ENCODE measurements at regions not wholly inside any gene's neighbourhood (a gene's known extent, or its start where the extent isn't known, plus 50 kb on each side); places are given as distances from the start of the nearest gene placed in this dataset.
"Not testable (repeated sequence)": the region's sequence is repeated elsewhere in the genome, so short reads cannot be mapped to it uniquely, and the experiment has no call there.

DNA sequence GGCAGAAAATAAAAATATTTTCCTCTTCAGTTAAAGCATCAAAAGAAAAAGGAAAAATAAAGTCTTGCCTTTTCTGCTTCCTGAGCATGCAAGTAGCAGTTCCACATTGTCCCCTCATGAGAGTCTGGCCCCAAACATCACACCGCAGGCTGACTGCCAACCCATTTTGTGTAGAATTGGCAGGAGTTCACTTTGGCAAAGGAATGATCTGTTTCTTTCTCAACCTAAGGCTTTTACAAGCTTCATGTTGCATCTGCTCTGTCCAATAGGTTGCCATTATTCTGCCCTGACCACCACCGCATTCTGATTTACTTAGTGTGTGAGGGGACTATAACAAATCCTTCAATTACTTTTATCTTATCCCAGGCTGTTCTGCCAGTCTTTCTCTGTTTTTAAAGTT, 249.5 kb downstream of the ISL1 start:
- ChIA-PET POLR2A (no interaction called here), CTCF (no interaction called here)
- DNase-seq = no peak
- H3K36me3 Mint-ChIP-seq = no peaks in the 10 kb centered on the region
- no peaks in the 10 kb centered on the region for H3K27me3 Mint-ChIP-seq
- no peak overlapping the region for H3K27ac Mint-ChIP-seq
- no peak overlapping the region for H3K4me3 Mint-ChIP-seq
- intact Hi-C loops (cut with micrococcal nuclease) = no loop called here
- H3K9me3 Mint-ChIP-seq = peaks cover 23% of the 10 kb centered on the region
- H3K4me1 Mint-ChIP-seq (ENCODE audit: low read depth) = no peaks in the 10 kb centered on the region

DNA sequence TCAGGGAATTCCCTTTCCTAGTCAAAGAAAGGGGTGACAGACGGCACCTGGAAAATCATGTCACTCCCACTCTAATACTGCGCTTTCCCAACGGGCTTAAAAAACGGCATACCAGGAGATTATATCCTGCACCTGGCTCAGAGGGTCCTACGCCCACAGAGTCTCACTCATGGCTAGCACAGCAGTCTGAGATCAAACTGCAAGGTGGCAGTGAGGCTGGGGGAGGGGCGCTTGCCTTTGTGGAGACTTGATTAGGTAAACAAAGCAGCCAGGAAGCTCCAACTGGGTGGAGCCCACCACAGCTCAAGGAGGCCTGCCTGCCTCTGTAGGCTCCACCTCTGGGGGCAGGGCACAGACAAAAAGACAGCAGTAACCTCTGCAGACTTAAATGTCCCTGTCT, 253.7 kb downstream of the ISL1 start:
- CTCF ChIA-PET; H3K27ac Mint-ChIP-seq; intact Hi-C loops (cut with micrococcal nuclease); H3K36me3 Mint-ChIP-seq; H3K4me3 Mint-ChIP-seq; H3K4me1 Mint-ChIP-seq (ENCODE audit: low read depth); POLR2A ChIA-PET; H3K27me3 Mint-ChIP-seq; DNase-seq: not testable (repeated sequence)
- H3K9me3 Mint-ChIP-seq = peaks cover 34% of the 10 kb centered on the region

DNA sequence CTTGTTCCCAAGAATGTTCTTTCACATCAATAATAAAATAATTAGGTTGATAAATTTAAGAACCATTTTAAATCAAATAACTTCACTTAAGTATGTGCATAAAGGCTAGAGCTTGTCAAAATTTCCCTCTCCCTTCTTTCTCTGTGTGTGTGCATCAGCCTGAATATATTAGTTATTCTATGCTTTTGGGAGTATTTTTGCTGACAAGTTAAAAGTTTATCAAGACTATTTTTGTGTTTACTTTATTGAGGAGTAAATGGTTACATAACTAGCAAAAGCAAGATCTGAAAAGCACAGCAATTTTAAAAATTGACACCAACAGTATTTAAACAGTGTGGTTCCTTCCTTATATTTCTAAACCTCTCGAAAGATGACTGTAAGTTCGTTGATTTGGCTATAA, 261.7 kb downstream of the ISL1 start:
- H3K9me3 Mint-ChIP-seq = peaks cover 15% of the 10 kb centered on the region
- H3K27ac Mint-ChIP-seq = no peak overlapping the region
- no peaks in the 10 kb centered on the region for H3K27me3 Mint-ChIP-seq
- CTCF ChIA-PET = no interaction called here
- intact Hi-C loops (cut with micrococcal nuclease) = no loop called here
- POLR2A ChIA-PET = no interaction called here
- H3K4me1 Mint-ChIP-seq (ENCODE audit: low read depth) = no peaks in the 10 kb centered on the region
- H3K36me3 Mint-ChIP-seq = no peaks in the 10 kb centered on the region
- DNase-seq = no peak
- no peak overlapping the region for H3K4me3 Mint-ChIP-seq

DNA sequence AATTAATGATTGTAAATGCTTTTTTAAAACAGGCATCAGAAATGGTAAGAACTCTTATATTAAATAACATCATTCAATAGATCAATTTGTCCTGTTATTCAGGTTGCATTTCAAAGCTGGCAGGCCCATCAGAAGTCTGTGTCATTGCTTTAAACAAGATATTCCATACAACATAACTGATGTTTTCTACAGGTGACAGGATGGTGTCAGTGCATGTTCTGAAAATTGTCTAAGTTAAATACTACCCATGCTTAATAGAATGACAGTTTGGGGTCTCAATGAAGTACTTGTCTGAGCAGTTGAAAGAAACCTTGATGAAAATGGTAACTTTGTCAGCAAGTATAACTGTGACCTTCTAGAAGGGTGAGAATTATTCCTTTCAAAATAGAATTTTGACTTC, 263.2 kb downstream of the ISL1 start:
- CTCF ChIA-PET = no interaction called here
- Mint-ChIP-seq H3K4me3 (no peak overlapping the region), H3K4me1 (ENCODE audit: low read depth) (no peaks in the 10 kb centered on the region), H3K27ac (no peak overlapping the region), H3K36me3 (no peaks in the 10 kb centered on the region), H3K9me3 (peaks cover 16% of the 10 kb centered on the region), H3K27me3 (no peaks in the 10 kb centered on the region)
- POLR2A ChIA-PET = no interaction called here
- DNase-seq = no peak
- intact Hi-C loops (cut with micrococcal nuclease) = no loop called here

DNA sequence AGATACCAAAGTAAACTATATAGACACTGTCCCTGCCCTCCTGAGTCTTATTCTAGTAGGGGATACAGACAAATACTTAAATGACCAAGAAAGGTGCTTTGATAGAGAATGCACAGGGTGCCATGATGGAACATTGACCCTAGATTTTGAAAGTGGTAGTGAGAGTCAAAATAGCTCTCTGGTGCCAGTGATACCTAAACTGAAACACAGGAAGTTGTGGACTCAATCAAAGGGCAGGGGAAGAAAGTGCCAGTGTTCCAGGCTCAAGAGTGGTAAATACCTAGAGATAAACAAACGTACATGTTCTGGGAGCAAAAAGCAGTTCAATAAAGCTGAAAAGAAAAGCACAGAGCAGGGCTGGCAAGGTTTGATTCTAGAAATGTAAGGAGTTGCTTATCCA, 267.6 kb downstream of the ISL1 start:
- no peak overlapping the region for H3K27ac Mint-ChIP-seq
- POLR2A ChIA-PET = no interaction called here
- no peaks in the 10 kb centered on the region for H3K27me3 Mint-ChIP-seq
- H3K36me3 Mint-ChIP-seq = no peaks in the 10 kb centered on the region
- peaks cover 16% of the 10 kb centered on the region for H3K9me3 Mint-ChIP-seq
- no peak overlapping the region for H3K4me3 Mint-ChIP-seq
- no peaks in the 10 kb centered on the region for H3K4me1 Mint-ChIP-seq (ENCODE audit: low read depth)
- DNase-seq = no peak
- CTCF ChIA-PET = no interaction called here
- intact Hi-C loops (cut with micrococcal nuclease) = no loop called here

DNA sequence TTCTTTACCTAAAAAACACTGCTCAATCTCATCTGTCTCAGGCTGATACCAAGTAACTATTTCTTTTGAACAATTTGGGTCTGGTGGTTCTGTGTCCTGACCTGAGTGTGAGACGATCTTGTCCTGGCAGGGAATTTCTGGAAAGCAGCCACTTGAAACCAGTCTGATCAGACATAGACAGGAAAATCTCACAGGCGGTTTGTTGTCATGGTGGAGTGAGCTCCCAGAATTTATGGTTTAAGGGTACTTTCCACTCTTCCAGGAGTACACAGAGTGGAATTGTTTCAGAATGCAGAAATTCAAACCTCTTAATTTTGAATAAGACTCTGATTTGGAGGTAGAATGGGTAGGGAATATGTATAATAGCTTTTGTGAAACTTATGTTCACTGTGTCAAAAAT, 268.2 kb downstream of the ISL1 start:
- no peak for DNase-seq
- H3K4me1 Mint-ChIP-seq (ENCODE audit: low read depth) = no peaks in the 10 kb centered on the region
- H3K27ac Mint-ChIP-seq = no peak overlapping the region
- peaks cover 16% of the 10 kb centered on the region for H3K9me3 Mint-ChIP-seq
- intact Hi-C loops (cut with micrococcal nuclease) = no loop called here
- no peaks in the 10 kb centered on the region for H3K36me3 Mint-ChIP-seq
- H3K27me3 Mint-ChIP-seq = no peaks in the 10 kb centered on the region
- no peak overlapping the region for H3K4me3 Mint-ChIP-seq
- ChIA-PET CTCF (no interaction called here), POLR2A (no interaction called here)

DNA sequence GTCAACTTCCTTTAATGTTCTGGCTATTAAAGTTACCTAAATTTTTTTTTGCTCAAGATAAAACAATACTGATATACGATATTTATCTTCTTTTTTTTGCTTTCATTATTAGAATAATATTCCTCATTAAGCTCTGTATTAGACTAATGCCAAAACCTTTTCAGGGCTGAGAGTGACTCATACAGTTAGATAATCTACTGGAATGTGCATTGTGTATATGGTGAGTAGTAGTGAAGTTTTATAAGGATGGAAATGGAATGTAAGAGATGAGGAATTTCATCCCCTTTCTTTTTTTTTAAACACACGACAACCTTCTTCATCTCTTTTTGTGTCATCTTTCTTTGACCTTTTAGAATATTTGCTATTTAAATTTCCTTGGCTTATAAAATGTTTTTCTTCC, 268.6 kb downstream of the ISL1 start:
- H3K27ac Mint-ChIP-seq = no peak overlapping the region
- DNase-seq = no peak
- H3K4me1 Mint-ChIP-seq (ENCODE audit: low read depth) = no peaks in the 10 kb centered on the region
- peaks cover 16% of the 10 kb centered on the region for H3K9me3 Mint-ChIP-seq
- H3K36me3 Mint-ChIP-seq = no peaks in the 10 kb centered on the region
- CTCF ChIA-PET = no interaction called here
- intact Hi-C loops (cut with micrococcal nuclease) = no loop called here
- no peak overlapping the region for H3K4me3 Mint-ChIP-seq
- POLR2A ChIA-PET = no interaction called here
- no peaks in the 10 kb centered on the region for H3K27me3 Mint-ChIP-seq

DNA sequence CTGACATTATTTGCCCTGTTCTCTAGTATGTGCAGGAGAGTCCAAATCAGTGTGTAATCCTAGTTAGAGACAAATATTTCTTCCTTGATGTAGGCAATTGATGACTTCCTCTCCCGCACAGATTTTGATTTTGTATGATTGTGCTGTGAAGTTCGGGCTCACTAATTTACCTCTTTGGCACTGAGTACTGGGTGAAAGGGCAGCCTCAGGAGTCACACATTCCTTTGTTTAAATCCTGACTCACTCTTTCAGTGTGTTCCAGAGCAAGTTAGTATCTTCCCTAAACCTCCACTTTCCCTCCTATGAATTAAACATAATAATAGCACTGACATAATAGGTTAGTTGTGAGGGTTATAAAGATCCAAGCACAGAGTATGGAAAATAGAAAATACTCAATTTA, 269.7 kb downstream of the ISL1 start:
- no peaks in the 10 kb centered on the region for H3K27me3 Mint-ChIP-seq
- CTCF ChIA-PET = no interaction called here
- H3K27ac Mint-ChIP-seq = no peak overlapping the region
- no peaks in the 10 kb centered on the region for H3K36me3 Mint-ChIP-seq
- no peaks in the 10 kb centered on the region for H3K4me1 Mint-ChIP-seq (ENCODE audit: low read depth)
- no peak for DNase-seq
- POLR2A ChIA-PET = no interaction called here
- peaks cover 10% of the 10 kb centered on the region for H3K9me3 Mint-ChIP-seq
- no peak overlapping the region for H3K4me3 Mint-ChIP-seq
- intact Hi-C loops (cut with micrococcal nuclease) = no loop called here

DNA sequence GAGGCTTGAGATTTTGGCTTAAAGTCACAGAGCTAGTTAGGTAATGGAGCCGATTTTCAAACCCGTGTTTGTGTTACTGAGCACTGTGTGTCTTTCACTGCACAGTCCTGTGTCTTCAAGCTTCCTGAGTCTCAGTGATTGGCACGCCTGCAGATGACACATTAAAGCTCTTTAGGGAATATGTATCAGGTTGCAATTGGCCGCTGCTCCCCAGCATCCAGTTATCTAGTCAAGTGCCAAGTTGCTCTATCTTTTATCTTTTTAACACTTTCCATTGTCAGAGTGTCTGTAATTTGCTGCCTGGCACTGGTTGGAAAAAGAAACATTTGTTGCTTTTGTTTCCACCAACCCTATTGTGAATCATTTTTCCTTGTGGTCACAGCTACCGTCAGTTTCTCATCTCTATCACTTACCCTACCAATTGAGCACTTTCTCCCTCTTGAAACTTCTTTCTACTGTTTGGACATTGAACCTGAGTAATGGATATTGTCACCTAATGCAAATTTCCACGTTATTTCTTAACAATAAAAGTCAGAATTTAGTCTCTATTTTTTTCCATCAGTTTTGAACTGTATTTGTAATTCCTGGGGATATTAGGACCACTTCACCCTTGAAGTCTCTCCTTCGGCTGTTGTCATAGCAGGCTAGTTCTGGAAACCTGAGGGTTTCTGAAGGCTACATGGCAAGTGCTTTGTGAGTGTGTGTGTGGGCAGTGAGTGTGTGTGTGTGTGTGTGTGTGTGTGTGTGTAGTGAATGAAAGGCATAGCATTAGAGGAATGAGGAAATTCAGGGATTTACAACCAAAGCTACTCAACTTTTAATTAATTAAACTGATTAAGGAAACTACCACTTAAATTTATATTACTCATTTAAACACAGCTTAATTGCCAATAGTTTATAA, 274.3 kb downstream of the ISL1 start:
- no peak for DNase-seq
- ChIA-PET CTCF (no interaction called here), POLR2A (no interaction called here)
- H3K9me3 Mint-ChIP-seq = peaks cover 7% of the 10 kb centered on the region
- H3K4me3 Mint-ChIP-seq = no peak overlapping the region
- H3K4me1 Mint-ChIP-seq (ENCODE audit: low read depth) = no peaks in the 10 kb centered on the region
- no peak overlapping the region for H3K27ac Mint-ChIP-seq
- H3K36me3 Mint-ChIP-seq = no peaks in the 10 kb centered on the region
- H3K27me3 Mint-ChIP-seq = no peaks in the 10 kb centered on the region
- intact Hi-C loops (cut with micrococcal nuclease) = no loop called here

DNA sequence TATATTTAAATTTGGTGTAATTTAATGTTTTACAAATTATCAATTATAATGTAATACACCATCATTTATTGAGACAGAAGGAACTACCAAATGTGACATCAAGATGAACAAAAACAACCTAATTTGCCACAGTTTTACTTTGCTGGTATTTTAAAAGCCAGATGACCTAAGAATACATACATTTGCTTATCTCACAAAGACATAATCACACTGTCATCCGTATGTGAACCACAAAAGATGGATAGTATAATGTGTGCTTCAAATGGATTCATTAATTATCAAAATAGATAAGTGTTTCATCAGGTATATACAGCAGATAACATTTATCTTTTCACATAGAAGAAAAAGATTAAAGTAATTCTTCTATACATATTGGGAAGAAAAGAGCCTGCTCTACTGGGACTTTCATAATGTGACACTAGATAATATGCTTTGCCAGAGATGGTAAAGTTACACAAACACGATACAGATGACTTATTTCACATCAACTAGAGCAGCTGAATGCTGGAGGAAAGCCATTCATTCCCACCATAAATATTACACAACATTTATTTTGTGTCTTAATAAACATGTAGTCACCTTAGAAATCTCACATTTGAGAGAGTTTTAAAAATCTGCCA, 278.5 kb downstream of the ISL1 start:
- Mint-ChIP-seq H3K4me1 (ENCODE audit: low read depth) (no peaks in the 10 kb centered on the region), H3K27ac (no peak overlapping the region), H3K9me3 (peaks cover 6% of the 10 kb centered on the region), H3K27me3 (no peaks in the 10 kb centered on the region), H3K4me3 (no peak overlapping the region), H3K36me3 (no peaks in the 10 kb centered on the region)
- no peak for DNase-seq
- intact Hi-C loops (cut with micrococcal nuclease) = no loop called here
- CTCF ChIA-PET = no interaction called here
- POLR2A ChIA-PET = no interaction called here

DNA sequence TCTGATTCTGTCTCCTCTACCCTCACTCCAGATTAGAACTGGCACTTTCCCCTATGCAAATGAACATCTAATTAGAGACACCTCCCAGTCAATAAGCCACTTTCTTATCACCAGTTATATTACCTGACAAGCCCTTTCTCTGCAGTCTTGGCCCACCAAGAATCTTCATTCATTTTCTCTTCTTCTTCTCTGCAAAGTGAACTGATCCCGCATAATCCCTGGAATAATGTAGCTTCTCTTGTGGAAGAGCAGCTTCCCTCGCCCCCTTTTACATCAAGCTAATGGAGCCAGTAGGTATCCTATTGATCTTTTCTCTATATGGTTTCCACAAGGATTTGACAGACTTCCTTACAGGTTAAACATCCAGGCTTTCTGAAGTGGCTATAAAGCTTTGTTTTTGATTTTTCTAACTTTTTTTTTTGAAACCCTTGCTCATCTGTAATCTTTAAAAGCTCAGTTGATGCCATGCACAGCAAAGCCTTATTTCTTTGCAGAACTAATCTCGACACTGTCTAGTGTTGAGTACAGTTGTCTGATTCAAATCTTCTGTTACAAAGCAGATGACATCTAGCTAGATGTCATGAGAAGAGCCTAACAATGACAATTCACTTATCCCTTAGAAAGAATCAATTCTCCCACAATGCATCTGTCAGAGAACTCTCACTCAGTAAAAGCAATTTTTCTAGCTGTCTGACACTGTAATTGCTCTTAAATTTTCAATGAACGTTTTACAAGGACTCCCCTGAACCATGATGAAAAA, 281.4 kb downstream of the ISL1 start:
- no peaks in the 10 kb centered on the region for H3K36me3 Mint-ChIP-seq
- CTCF ChIA-PET = interaction anchor here (0.6 kb wide), 1 partner anchor 212 kb away, joined by 4 read pairs; no protein-coding TSS in a partner anchor
- peaks cover 11% of the 10 kb centered on the region for H3K9me3 Mint-ChIP-seq
- no peak overlapping the region for H3K4me3 Mint-ChIP-seq
- H3K4me1 Mint-ChIP-seq (ENCODE audit: low read depth) = no peaks in the 10 kb centered on the region
- intact Hi-C loops (cut with micrococcal nuclease) = no loop called here
- H3K27ac Mint-ChIP-seq = no peak overlapping the region
- POLR2A ChIA-PET = no interaction called here
- no peak for DNase-seq
- no peaks in the 10 kb centered on the region for H3K27me3 Mint-ChIP-seq

DNA sequence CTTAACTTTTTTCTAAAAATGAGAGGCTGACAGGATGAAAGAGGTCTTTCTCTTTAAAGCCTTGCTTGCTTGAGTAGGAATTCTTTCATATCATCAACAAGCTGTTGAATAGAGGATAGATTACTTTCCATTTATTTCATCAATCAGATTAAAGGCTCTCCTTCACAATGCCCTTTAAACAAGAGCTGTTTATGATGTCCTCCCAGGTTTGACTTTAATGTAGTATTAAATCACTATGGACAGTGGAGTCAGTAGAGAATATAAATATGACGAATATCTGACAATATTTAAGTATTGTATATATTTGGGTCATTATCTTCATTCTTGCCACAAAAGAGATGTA, 282.0 kb downstream of the ISL1 start:
- ChIA-PET CTCF (no interaction called here), POLR2A (no interaction called here)
- Mint-ChIP-seq H3K27ac (no peak overlapping the region), H3K36me3 (no peaks in the 10 kb centered on the region), H3K4me1 (ENCODE audit: low read depth) (no peaks in the 10 kb centered on the region), H3K4me3 (no peak overlapping the region), H3K27me3 (no peaks in the 10 kb centered on the region), H3K9me3 (peaks cover 12% of the 10 kb centered on the region)
- DNase-seq = no peak
- intact Hi-C loops (cut with micrococcal nuclease) = no loop called here

DNA sequence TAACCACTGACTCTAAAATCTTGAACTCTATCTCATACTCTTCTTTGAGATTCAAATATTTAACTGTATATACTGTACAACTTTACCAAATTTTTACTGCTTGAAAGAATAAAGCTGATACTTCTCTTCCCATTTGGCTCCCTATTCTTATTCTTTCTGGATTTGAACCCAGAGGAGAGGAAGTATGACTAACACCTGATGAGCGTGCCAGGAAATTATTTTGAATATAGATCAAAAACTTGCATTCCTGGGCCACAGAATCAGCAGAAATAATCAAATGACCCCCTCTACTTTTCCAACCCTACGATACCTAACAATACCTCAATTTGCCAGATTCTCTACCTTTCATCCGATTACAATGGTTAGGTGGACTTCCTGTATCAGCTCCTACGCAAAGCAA, 285.8 kb downstream of the ISL1 start:
- no peak overlapping the region for H3K4me3 Mint-ChIP-seq
- no peak for DNase-seq
- H3K36me3 Mint-ChIP-seq = no peaks in the 10 kb centered on the region
- H3K4me1 Mint-ChIP-seq (ENCODE audit: low read depth) = no peaks in the 10 kb centered on the region
- intact Hi-C loops (cut with micrococcal nuclease) = no loop called here
- H3K9me3 Mint-ChIP-seq = peaks cover 28% of the 10 kb centered on the region
- no peak overlapping the region for H3K27ac Mint-ChIP-seq
- ChIA-PET POLR2A (interaction anchor here (0.7 kb wide), 1 partner anchor 709 kb away, joined by 4 read pairs; no protein-coding TSS in a partner anchor), CTCF (no interaction called here)
- H3K27me3 Mint-ChIP-seq = no peaks in the 10 kb centered on the region

Data from activated CD4-positive, alpha-beta memory T cell treated with anti-CD3 and anti-CD28 coated beads for 36 hours (primary cell).